GM18867 (cell line): ENCODE measurements at regions not wholly inside any gene's neighbourhood (a gene's known extent, or its start where the extent isn't known, plus 50 kb on each side); places are given as distances from the start of the nearest gene placed in this dataset.
"Not testable (repeated sequence)": the region's sequence is repeated elsewhere in the genome, so short reads cannot be mapped to it uniquely, and the experiment has no call there.

ENCODE experiments used
- ATAC-seq: cut with Tn5 transposase; IDR thresholded peaks from one replicate; pipeline ENCODE4 v1.9.1; 2021; ENCODE audit warnings: mild to moderate bottlenecking, moderate library complexity; ENCODE audit not compliant: unreplicated experiment

DNA sequence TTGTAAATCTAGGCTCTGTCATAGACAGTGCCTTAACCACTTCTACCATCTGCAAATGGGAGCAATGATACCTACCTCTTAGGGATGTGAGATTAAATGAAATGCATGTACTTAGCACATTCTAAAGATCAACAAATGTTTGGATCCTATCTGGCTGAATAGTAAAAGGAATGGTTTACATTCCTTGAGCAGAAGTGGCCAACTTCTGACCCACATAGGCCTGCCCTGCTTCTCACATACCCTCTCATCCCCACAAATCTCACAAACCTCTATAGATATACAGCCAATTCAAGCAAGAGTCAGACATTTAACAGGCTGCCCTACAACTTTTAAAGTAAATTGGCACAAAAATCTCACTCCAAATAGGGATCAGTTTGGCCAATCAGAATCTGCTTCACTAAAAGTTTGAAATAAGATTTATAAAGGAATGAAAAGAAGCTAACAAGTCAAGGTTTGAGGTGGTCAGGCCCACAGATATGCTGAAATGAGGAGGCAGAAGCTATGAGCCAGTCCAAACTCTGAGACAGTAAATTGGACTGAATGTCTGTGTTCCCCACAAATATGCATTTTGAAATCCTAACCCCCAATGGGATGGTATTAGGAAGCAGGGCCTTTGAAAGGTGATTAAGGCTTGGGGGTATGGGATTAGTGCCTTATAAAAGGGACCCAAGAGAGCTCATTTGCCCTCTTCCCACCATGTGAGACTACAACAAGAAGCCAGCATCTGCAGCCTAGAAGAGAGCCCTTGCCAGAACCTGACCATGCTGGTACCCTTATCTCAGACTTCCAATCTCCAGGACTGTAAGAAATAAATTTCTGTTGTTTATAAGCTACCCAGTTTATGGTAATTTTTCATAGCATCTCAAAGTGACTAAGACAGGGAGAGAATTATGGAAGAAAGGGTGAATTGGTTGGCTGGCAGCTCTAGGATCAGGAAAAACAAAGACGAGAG lies 227.8 kb upstream of the RBMS1 start:
- no peak for ATAC-seq

DNA sequence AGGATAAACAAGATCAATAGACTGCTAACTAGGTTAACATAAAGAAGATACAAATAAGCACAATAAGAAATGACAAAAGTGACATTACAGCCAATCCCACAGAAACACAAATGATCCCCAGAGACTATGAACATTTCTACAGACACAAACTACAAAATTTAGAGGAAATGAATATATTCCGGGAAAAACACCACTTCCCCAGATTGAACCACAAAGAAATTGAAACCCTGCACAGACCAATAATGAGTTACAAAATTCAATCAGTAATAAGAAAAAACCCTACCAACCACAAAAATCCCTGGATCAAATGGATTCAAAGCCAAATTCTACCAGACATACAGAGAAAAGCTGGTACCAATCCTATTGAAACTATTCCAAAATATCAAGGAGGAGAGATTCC lies 232.4 kb upstream of the RBMS1 start:
- no peak for ATAC-seq

DNA sequence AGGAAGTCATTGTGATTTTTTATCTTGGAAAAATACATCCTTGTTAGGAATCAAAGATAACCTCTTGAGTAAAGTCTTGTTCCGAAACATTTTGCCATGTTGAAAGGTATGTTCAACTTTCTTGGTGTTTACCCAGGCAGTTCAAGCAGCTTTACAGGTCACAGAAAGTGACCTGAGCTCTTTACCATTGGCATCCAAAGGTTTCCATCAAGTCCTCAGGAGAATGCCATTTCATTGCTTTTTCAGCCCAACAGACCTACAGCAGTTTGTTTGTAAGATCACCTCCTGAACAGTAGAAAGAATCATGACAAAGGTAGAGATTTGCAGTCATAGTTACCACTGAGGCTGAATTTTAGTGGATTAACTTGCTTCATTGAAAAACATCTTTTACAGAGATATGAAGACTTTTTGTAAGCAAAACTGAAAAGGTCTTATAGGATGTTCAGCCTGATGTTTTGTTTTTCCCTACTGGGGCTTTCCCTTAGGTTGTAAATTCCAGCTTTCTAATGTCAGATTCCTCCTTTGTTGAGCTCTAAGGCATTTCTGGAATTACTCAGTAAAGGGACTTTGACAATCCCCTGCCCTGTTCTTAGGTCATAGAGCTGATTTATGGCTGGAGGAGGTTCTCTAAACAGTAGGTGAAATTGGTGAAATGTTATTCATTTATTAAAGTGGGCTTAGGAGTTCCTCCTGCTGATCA lies 236.8 kb upstream of the RBMS1 start:
- ATAC-seq = no peak

DNA sequence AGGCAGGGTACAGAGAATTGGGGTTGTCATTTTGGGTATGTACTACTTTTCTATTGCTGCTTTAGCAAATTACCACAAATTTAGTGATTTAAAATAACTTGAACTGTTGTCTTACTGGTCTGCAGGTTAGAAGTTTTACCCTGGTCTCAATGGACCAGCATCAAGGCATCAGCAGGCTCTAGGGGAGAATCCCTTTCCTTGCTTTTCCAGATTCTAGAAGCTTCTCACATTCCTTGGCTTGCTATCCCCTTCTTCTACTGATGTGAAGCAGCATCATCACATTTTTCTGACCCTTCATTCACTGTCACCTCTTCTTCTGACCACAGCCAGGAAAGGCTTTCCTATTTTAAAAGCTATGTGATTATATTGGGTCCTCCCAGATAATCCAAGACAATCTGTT lies 237.8 kb upstream of the RBMS1 start:
- no peak for ATAC-seq

DNA sequence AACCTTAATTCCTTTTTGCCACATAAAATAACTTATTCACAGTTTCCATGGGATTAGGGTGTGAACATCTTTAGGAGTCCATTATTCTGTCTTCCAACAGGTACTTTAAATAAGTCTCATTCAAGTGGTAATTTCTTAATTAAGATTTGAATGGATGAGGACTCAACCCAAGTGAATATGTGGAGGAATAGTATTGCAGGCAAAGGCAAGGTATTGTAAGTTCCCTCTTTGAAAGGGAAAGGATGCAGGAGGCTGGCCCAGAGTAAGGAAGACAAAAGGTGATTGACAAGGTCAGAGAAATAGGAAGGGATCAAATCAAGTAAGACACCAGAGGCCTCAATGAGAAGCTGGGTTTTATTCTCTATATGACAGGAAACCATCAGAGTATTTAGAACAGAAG lies 238.2 kb upstream of the RBMS1 start:
- no peak for ATAC-seq

DNA sequence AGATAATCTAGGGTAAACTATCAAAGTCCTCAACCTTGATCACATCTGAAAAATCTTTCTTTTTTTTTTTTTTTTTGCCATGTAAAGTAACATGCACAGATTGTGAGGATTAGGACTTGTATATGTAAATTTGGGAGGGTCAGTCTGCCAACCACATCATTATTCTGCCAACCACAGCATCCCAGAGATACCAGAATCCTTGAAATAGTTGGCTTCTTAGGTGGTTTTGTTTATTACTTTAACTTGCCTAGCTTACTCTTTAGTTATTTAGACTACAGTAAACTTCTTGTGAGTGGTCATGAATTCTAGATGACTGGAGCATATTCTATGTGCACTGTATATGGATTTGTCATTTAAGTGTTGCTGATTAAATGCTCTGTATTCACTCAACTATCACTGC lies 242.1 kb upstream of the RBMS1 start:
- ATAC-seq = no peak

DNA sequence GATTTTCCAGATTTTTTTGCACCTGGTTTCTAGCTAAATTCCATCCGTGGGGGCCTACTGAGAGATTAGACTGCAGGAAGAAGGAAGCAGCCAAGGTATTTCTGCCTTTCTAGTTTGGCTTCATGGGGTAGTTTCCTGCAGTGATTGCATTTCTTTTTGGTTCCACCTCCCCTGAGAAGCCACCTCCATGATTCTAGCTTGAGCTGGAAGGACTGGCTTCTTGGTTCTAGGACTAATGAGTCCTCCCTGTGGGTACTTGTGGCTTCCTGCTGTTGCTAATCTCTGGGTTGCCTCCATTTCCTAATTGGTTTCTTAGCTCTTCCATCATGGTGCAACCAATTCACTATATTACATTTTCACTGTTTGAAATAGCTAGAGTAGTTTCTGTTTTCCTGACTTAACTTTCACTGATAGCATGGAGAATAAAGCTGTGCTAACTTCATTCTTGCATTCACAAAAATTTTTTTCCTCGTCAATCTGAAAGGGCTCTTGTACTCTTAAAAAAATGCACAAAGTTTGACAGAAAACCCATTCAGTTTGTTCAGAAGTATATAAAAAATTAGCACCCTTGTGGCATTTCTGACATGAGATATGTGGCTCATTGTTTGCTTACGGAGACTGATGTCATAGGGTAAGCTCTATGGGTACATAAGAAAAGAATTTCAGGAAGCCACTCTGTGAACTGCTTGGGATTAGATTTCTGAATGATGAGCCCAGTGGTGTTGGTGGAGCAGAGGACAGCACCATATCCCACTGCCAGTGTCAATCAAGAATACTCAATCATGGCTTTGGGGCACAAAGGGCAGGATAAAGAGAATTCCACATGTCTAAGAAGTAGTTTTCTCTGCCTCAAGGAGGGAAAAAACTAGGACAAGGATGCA lies 242.8 kb upstream of the RBMS1 start:
- ATAC-seq = no peak

DNA sequence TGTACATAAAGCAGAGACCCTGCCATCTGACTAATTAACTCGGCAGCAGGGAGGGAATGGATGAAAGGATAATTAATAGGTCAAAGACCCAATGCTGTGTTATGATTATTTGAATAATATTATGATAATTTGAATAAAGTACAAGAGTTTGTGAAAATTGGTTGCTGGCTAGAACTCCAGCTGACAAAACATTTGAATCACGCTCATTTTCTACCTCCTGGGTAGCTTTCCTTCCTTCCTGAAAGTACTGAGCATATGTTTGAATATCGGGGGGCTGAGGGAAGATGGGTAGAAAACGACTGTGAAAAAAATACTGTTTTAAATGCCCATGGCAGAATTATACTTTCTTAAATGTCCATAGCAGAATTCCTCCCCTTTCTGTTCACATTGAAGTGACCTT lies 243.6 kb upstream of the RBMS1 start:
- no peak for ATAC-seq

DNA sequence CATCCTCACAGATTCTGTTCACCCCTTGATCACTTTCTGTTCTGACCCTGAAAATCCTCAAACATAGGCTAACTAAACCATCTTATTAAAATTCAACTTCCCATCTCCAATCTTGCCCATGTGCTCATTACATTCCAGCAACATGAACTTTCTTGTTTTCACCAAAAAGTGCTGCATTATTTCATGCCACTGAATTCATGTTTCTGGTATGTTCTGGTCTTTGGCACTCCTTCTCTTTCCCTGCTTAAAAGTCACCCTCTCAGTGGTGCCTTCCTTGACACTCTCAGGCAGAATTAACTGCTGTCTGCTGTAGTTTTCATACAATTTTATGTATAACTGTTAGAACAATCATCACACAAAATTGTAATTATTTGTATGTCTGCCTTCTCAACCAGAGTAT lies 247.7 kb upstream of the RBMS1 start:
- no peak for ATAC-seq

DNA sequence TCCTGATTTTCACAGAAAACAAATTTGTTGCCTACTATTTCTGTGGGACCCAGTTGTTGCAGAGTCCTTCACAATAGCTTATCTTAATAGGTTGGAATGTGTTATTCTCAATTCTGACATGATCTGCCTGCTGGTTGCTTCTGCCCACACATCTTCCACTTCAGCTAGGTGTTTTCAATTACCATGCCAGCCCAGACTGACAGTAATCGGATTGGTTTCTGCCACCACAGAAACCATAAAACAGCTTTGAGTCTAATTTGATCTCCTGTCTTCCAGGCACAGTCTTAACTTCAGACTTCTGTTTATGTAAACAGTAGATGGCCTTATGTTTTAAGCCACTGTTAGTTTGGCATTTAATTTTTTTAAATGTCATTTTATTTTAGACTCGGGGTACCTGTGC lies 248.2 kb upstream of the RBMS1 start:
- no peak for ATAC-seq

DNA sequence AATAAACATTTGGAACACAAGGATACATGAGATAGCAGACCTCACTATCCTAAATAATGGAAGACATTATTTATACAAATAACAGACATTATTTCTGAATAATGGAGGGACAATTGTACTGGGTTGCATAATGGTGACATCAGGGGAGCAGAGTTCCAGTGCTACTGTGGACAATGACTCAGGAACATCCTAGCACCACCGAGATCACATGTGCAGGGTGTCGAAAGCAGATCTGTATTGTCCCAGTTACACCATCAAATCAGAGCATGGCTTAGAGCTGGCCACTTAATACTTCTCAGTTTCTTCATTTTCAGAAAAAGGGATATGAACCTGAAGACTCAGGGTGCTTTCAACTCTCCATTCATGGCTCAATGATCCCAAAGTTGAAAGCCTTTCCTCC lies 249.1 kb upstream of the RBMS1 start:
- ATAC-seq = no peak

DNA sequence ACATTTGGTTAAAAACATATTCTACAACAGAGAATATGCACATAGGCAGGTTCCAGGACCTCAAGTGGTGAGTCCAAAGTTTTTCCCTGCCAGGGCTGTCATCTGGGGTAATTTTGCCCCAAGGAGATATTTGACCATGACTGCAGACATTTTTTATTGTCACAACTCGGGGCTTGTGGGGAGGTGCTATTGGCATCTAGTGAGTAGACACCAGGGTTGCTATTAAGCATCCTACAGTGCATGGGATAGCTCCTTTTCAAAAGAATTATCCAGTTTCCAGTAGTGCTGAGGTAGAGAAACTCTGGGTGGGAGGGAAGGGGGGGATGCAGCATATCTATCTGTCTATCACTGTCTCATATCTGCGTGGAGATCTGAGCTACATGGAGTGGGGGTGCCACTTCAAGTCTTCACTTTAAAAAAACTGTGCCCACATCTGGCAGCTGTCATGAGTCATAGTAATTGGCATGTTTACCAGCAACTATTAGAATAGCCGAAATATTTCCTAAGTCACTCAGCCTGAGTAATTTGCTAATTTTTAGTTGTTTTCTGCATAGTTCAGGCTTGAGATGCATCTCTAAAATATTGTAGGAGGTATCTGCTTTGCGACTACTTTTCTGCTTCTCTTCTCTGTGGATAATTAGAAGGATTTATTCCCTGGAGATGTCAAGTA lies 254.0 kb upstream of the RBMS1 start:
- ATAC-seq = no peak

DNA sequence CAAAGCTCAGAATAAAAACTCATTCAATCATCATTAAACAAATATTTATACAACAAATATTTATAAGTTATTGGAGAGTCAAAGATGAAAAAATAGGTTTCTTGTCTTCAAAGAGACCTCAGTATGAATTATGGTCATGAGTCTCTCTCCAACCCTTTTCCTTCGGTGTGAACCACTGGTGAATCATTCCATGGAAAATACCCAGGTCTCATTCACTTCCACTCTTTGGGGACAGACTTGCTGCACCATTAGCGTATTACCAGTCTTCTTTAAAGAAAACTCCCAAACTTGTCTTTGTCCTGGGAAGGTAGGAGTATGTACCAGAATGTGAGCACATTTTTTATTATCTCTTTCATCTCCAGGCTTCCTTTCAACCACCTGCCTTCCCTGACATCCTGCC lies 257.4 kb upstream of the RBMS1 start:
- no peak for ATAC-seq

DNA sequence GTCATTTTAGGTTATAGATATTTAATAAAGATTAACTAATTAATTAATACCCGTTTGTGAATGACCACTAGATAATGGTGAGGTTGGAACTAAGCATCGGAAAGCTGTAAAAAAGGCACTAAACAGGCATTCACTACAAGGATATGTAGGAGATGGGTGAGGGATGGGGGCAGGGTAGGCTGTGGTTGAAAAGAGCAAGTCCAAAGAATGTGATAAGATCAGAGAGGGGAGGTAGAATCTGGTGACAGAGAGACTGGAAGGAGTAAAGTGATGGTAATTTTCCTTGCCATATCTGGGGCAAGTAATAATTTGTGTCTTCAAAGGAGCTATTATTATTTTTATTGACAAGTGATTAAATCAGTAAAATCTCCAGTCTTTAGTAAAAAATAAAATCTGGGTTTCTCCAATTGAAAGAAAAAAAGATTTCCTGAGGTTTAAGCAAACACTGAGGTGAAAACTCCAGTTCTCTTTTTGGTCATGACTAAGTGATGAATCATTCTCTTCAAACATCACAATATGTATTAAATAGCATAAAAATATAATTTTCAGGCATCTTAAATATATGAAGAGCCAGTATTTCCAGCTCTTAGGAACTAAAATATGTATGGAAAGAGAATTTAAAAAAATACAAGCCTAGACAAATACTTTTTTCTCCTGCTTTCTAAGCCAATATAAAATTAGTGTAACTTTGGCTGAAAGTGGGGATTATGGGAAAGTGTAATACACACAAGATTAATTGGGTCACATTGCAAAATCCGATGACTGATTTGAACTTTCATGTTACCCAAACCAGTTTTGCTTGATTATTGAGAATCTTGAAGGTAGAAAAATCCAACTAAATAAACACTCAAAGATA lies 259.1 kb upstream of the RBMS1 start:
- no peak for ATAC-seq

DNA sequence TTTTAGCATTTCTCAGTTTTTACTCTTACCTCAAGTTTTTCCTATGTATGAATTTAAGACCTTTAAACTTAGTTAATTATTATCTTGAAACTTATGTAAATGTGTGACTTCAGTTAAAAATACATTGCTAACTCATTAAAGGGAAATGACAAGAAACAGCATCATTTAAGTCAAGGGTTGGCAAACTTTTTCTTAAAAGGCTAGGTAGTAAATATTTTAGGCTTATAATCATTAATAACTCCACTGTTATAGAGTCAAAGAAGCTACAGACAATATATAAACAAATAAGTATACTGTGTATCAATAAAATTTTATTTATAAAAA lies 259.7 kb upstream of the RBMS1 start:
- ATAC-seq = no peak

DNA sequence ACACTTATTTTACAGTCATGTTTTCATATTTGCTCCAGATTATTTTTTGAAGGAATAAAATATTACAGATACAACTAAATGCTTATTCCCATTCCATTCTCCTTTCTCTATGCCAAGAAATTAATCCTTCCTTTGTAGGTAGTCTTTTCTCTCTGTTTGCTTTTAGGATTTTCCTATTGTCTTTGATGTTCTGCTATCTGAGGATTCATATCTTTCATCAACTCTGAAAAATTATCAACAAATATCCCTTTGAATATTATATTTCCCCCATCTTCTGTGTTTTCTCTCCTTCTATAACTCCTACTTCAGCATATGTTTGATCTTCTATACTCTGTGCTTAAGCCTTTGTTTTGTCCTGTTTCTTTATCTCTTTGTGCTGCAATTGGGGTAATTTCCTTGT lies 260.4 kb upstream of the RBMS1 start:
- no peak for ATAC-seq

DNA sequence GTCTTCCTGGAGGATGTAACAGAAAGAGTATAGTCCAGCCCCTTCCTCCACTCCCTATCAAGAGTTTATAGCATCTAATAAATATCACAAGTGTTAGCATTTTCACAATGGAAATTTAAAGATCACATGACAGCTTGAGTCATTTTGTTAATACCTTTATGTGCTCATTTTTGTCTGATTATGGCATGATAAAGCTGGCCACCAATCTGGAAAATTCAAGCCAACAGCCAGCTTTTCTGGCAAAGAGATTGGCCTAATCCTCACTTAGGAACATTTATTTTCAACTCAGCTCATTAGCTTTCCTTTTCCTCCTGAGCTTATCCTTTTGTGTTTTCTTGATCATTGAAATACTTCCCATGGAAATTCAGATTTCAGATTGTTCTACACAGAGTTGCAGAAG lies 262.9 kb upstream of the RBMS1 start:
- no peak for ATAC-seq

DNA sequence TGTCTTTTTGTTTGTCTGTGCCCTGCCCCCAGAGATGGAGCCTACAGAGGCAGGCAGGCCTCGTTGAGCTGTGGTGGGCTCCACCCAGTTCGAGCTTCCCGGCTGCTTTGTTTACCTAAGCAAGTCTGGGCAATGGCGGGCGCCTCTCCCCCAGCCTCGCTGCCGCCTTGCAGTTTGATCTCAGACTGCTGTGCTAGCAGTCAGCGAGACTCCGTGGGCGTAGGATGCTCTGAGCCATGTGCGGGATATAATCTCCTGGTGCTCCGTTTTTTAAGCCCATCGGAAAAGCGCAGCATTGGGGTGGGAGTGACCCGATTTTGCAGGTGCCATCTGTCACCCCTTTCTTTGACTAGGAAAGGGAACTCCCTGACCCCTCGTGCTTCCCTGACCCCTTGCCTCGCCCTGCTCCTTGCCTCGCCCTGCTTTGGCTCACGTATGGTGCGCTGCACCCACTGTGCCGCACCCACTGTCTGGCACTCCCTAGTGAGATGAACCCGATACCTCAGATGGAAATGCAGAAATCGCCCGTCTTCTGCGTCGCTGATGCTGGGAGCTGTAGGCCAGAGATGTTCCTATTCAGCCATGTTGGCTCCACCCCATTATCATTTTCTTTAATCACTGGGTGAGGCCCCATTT lies 269.0 kb upstream of the RBMS1 start:
- ATAC-seq = not testable (repeated sequence)

DNA sequence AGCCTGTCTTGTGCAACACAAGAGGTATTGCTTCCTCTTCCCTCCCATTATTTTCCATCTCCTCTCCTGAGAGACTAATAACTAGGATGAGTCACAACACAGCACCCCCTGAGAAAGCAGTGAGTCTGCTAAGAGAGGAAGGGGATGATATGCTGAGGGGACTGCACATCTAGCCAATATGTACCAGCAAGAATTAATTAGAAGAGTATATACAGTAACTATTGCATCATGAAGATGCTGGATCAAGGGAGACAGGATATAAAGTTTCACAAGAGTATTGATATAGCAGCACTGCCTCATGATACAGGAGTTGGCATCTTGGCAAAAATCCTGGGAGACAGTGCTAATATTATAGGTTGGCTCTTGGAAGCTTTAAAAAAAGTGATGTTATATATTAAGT lies 289.9 kb upstream of the RBMS1 start:
- no peak for ATAC-seq

DNA sequence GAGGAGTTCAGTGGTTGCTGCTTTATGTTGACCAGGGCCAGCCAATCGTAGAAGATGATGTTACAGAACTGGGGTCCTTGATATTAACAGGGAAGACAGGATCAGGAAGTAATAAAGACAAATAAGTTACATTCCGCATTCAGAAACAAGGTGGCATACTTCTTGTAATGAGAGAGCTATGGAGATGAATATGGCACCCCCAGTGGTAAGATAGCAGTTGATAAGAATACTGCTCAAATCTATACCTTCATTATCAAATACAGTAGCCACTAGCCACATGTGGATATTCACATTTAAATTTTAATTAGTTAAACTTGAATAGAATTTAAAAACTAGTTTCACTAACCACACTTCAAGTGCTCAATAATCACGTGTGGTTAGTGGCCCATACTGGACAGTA lies 290.4 kb upstream of the RBMS1 start:
- ATAC-seq = no peak
